Epithelial cell of proximal tubule (primary cell): ENCODE measurements at regions not wholly inside any gene's neighbourhood (a gene's known extent, or its start where the extent isn't known, plus 50 kb on each side); places are given as distances from the start of the nearest gene placed in this dataset.

Source experiments
- DNase-seq: peaks from one replicate; pipeline ENCODE4 v3.0.0-alpha.2; 2011; ENCODE audit warnings: low read depth
- H3K4me3 ChIP-seq: 2 replicates; pipeline ENCODE4 v1.5.1; 2011; ENCODE audit warnings: low read depth, mild to moderate bottlenecking, low read length
- TF ChIP-seq, protein P1 (sequence below): conservative IDR thresholded peaks from 2 replicates; pipeline ENCODE4 v1.5.1; 2012; ENCODE audit warnings: low read depth, mild to moderate bottlenecking, low read length

DNA sequence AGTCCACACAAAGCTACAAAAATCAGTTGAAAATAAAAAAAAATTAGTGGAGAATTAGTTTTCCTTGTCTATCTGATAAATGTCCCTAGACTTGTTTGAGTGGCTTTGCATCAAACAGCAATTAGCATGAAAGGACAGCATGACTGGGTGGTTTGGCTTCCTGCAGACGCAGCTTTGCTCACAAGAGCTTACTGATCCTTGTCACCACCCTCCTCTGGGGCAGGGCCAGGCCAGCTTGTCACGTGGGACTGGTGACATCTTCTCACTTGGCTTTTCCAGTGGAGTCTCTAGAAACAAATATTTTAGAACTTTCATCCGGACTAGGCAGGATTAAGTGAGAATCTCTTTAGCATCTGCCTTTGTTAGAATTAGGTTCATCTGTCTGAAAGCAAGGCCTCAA is 76.0 kb upstream of the OLIG2 start:
- H3K4me3 ChIP-seq, result no peak overlapping the region
- DNase-seq, result no peak
- TF ChIP-seq, protein P1, sequence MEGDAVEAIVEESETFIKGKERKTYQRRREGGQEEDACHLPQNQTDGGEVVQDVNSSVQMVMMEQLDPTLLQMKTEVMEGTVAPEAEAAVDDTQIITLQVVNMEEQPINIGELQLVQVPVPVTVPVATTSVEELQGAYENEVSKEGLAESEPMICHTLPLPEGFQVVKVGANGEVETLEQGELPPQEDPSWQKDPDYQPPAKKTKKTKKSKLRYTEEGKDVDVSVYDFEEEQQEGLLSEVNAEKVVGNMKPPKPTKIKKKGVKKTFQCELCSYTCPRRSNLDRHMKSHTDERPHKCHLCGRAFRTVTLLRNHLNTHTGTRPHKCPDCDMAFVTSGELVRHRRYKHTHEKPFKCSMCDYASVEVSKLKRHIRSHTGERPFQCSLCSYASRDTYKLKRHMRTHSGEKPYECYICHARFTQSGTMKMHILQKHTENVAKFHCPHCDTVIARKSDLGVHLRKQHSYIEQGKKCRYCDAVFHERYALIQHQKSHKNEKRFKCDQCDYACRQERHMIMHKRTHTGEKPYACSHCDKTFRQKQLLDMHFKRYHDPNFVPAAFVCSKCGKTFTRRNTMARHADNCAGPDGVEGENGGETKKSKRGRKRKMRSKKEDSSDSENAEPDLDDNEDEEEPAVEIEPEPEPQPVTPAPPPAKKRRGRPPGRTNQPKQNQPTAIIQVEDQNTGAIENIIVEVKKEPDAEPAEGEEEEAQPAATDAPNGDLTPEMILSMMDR, result no peak

DNA sequence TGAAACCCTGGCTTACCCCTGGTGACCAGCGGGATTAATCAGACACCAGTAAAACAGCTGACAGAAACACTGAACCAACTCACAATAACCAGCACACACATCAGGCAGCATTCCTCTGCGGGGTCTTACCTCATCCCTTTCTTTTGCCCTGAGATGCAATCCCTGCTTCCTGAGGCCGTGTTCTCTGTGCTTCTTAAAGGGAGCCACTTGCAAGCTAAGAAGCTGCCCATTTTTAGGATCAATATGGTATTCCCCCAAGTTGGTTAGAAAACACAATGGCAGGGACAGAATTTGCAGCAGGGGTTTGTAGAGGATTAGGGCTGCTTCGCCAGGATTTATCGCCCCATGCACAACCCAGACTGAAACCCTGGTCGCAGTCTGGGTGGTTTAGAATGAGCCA is 74.7 kb upstream of the OLIG2 start:
- no peak overlapping the region for H3K4me3 ChIP-seq
- TF ChIP-seq, protein P1, result no peak
- no peak for DNase-seq

DNA sequence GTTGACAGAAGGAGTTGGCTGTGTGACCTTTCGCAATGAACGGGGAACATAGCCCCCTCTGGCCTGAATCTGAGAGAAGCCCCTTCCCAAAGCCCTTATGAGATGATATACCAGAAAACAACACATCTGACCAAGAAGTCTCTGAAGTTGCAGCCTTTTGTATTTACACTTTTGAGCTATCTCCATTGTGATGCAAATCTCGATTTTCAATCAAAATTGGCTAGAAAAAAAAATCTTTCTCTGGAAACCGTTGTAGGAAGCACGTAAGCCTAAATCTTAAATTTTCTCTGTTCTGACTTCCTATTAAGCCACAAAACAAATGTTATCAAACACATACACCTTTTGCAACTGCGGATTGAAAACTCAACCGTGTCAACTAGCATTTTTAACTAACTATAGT is 71.4 kb upstream of the OLIG2 start:
- DNase-seq, result no peak

DNA sequence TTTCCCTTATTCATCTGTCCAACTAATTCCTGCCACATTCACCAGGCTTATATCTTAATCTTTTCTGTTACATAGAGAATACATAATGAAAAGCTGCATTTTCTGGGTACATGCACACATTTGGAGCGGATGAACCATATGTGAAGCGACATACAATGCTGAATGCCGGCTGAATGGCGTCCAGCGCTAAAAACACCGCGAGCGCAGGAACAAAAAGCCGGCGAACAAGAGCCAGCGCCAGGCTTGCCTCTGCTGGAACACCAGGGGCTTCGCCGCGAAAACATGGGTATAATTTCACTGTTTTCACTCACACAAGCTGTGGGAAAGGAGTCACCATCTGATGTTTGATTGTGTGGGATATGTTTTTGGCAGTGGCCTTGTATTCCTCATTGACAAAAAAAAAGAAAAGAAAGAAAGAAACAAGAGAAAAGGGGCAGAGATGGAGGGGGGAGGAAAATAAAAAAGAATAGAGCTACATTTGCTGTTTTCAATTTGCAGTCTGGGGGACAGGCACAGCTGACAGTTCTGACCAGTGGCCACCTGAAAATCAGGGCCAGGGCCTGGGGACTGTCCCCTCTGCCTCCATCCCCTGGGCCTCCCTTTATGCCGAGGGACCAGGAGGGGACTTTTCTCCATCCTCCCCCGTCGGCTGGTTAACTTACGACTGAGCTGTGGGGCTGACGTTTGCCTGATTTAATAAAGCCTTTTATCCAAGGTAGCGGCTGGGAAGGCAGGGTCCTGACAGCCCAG is 70.2 kb upstream of the OLIG2 start:
- no peak overlapping the region for H3K4me3 ChIP-seq
- TF ChIP-seq, protein P1, result no peak
- no peak for DNase-seq

More for the DNA sequence above, 71.4 kb upstream of the OLIG2 start:
- no peak overlapping the region for H3K4me3 ChIP-seq
- TF ChIP-seq, protein P1, result no peak

DNA sequence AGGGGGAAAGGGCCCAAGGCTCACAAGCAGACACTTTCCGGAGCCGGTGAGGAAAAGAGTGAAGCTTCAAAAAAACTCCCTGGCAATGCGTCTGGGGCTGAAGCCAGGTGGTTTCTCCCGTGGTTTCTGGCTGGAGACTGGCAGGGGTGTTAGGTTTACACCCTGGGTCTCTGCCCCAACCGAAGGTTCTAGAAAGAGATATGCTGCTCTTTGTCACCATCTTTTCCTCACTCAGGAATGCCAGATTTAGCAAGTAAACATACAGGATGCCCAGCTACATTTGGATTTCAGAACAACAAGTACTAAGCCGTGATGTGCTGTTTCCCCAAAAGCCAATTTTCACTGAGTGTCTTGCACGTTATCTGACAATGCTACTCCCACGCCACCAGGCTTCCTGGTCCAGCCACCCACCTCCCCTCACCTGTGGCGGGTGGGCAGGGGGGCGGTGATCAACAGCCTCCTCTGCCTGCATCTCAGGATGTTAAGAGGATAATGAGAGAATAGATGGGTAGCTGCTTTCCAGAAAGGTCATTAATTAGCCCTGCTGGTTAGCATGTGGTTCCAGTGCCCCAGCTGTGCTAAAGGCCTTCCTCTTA is 69.6 kb upstream of the OLIG2 start:
- DNase-seq, result no peak
- TF ChIP-seq, protein P1, result no peak

DNA sequence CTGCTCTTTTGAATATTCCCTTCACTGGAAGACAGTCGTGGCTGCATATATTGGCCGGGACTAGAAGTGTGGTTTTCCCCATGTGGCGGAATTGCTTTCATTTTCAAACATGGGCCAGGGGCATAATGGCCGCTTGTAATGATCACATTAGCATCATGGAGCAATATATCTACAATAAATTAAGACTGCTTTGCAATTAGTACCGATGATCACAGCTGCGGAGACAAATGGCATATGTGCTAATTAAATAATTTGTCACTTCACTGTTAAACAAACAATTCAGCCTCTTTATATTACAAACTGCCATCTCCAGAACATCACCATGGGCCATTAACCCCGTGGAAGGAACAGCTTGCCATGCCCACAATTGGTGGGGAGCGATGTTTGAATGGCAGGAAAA is 68.2 kb upstream of the OLIG2 start:
- TF ChIP-seq, protein P1, result no peak
- DNase-seq, result no peak
- H3K4me3 ChIP-seq, result no peak overlapping the region

More for the DNA sequence above, 69.6 kb upstream of the OLIG2 start:
- no peak overlapping the region for H3K4me3 ChIP-seq

DNA sequence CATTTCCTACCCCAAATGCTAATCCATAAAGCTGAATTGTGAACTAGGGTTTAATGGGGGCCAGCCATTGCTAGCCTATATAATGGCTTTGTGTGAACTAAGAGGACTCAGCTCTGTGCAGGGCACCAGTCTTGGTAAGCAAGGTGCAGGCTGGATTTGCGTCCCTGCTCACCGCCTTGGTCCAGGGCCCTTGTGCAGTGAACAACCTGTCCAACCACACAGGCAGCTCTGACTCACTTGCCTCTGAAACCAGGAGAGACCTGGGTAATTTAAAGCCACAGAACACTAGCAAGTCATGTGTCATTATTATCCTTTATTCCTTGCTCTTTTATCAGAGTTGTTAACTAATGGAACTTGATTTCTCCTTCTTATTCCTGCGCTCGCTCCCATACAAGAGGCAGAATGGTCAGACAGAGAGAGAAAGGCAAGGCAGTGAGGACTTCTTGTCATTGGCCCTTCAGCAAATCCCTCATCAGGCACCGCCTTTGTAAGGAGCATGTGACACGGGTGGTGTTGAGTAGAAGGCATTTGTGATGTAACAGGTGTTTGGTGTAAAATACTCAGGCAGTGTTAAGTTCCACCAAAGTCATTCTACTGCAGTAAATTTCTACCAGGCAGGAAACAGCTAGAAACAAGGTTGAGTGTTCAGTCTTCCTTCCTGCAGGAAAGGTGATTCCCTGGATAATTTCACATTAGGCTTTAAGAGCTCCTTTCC is 67.3 kb upstream of the OLIG2 start:
- no peak overlapping the region for H3K4me3 ChIP-seq
- TF ChIP-seq, protein P1, result no peak
- no peak for DNase-seq
